ENCODE measurements at regions not wholly inside any gene's neighbourhood (a gene's known extent, or its start where the extent isn't known, plus 50 kb on each side); places are given as distances from the start of the nearest gene placed in this dataset.

- no peak for DNase-seq (ENCODE audit: low read depth)
Observed at GRCh38 chr2:10183146-10183675, 60.7 kb downstream of the RRM2 start.

- no peak for DNase-seq (ENCODE audit: low read depth)
Observed at GRCh38 chr2:10184421-10184820, 61.9 kb downstream of the RRM2 start.

GRCh38 chr2:10185046-10185445 is 62.5 kb downstream of the RRM2 start:
- DNase-seq (ENCODE audit: low read depth): peak; percentile 29

GRCh38 chr2:10185755-10186154 is 63.2 kb downstream of the RRM2 start:
- no peak for DNase-seq (ENCODE audit: low read depth)

- DNase-seq (ENCODE audit: low read depth): no peak
Observed at GRCh38 chr2:10186868-10187535, 64.5 kb downstream of the RRM2 start.

GRCh38 chr2:10187661-10188060 is 65.1 kb downstream of the RRM2 start:
- no peak for DNase-seq (ENCODE audit: low read depth)

- no peak for DNase-seq (ENCODE audit: low read depth)
Observed at GRCh38 chr2:10188211-10188610, 65.7 kb downstream of the RRM2 start.

GRCh38 chr2:10188729-10189305 is 66.3 kb downstream of the RRM2 start:
- DNase-seq (ENCODE audit: low read depth): no peak

GRCh38 chr2:10190255-10190654 is 67.7 kb downstream of the RRM2 start:
- no peak for DNase-seq (ENCODE audit: low read depth)

- no peak for DNase-seq (ENCODE audit: low read depth)
Observed at GRCh38 chr2:10190737-10191532, 68.4 kb downstream of the RRM2 start.

GRCh38 chr2:10191554-10191953 is 69.0 kb downstream of the RRM2 start:
- DNase-seq (ENCODE audit: low read depth): no peak

GRCh38 chr2:10192392-10193015 is 70.0 kb downstream of the RRM2 start:
- no peak for DNase-seq (ENCODE audit: low read depth)

GRCh38 chr2:10193276-10193795 is 70.8 kb downstream of the RRM2 start:
- no peak for DNase-seq (ENCODE audit: low read depth)

- DNase-seq (ENCODE audit: low read depth): no peak
Observed at GRCh38 chr2:10193851-10194820, 71.6 kb downstream of the RRM2 start.

- DNase-seq (ENCODE audit: low read depth): no peak
Observed at GRCh38 chr2:10195278-10196109, 73.0 kb downstream of the RRM2 start.

GRCh38 chr2:10196110-10196892 is 73.8 kb downstream of the RRM2 start:
- DNase-seq (ENCODE audit: low read depth): no peak

- no peak for DNase-seq (ENCODE audit: low read depth)
Observed at GRCh38 chr2:10196948-10197696, 74.6 kb downstream of the RRM2 start.

GRCh38 chr2:10197697-10198076 is 75.1 kb downstream of the RRM2 start:
- DNase-seq (ENCODE audit: low read depth): no peak
